ENCODE measurements at regions not wholly inside any gene's neighbourhood (a gene's known extent, or its start where the extent isn't known, plus 50 kb on each side); places are given as distances from the start of the nearest gene placed in this dataset.

GRCh38 chr14:38485026-38485425 is 229.1 kb upstream of the CLEC14A start:
- TF ChIP-seq CTCF (IDR thresholded peaks at IDR 0.05), result no peak
- no peak for TF ChIP-seq POLR2AphosphoS5 (IDR thresholded peaks at IDR 0.05; ENCODE audit: low read depth, low read length)
- no peak for TF ChIP-seq TCF7L2 (IDR thresholded peaks at IDR 0.05; ENCODE audit: low read depth, low read length)

Data from Panc1 (cell line).